ENCODE measurements at regions not wholly inside any gene's neighbourhood (a gene's known extent, or its start where the extent isn't known, plus 50 kb on each side); places are given as distances from the start of the nearest gene placed in this dataset.
"Not testable (repeated sequence)": the region's sequence is repeated elsewhere in the genome, so short reads cannot be mapped to it uniquely, and the experiment has no call there.

DNA sequence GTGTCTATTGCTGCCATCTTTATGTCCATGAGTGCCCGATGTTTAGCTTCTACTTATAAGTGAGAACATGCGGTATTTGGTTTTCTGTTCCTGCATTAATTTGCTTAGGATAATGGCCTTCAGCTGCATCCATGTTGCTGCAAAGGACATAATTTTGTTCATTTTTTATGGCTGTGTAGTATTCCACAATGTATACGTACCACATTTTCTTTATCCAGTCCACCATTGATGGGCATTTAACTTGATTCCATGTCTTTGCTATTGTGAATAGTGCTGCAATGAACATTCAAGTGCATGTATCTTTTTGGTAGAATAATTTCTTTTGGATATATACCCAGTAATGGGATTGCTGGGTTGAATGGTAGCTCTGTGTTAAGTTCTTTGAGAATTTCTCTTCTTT, 376.3 kb upstream of the PROK2 start:
- TF ChIP-seq, protein P1, sequence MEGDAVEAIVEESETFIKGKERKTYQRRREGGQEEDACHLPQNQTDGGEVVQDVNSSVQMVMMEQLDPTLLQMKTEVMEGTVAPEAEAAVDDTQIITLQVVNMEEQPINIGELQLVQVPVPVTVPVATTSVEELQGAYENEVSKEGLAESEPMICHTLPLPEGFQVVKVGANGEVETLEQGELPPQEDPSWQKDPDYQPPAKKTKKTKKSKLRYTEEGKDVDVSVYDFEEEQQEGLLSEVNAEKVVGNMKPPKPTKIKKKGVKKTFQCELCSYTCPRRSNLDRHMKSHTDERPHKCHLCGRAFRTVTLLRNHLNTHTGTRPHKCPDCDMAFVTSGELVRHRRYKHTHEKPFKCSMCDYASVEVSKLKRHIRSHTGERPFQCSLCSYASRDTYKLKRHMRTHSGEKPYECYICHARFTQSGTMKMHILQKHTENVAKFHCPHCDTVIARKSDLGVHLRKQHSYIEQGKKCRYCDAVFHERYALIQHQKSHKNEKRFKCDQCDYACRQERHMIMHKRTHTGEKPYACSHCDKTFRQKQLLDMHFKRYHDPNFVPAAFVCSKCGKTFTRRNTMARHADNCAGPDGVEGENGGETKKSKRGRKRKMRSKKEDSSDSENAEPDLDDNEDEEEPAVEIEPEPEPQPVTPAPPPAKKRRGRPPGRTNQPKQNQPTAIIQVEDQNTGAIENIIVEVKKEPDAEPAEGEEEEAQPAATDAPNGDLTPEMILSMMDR (IDR thresholded peaks at IDR 0.05; ENCODE audit: low read depth, low read length), result not testable (repeated sequence)
- TF ChIP-seq POLR2A (IDR thresholded peaks at IDR 0.05; ENCODE audit: extremely low read depth, insufficient read length); MYC (IDR thresholded peaks at IDR 0.05; ENCODE audit: low read depth, low read length): not testable (repeated sequence)
